K562 (cell line): ENCODE measurements at regions not wholly inside any gene's neighbourhood (a gene's known extent, or its start where the extent isn't known, plus 50 kb on each side); places are given as distances from the start of the nearest gene placed in this dataset.

Source experiments
- ATF1 ChIP-seq, 2 experiments: fragments of 450-650 bp in 1 of 2; IDR thresholded peaks; 2 replicates each; pipeline ENCODE4 v1.6.1; 2016; ENCODE audit warnings: missing compliant biosample characterization in 1 of 2, missing genetic modification characterization in 1 of 2
- CHAMP1 ChIP-seq: fragments of 450-650 bp; IDR thresholded peaks from 2 replicates; pipeline ENCODE4 v1.6.1; 2016; ENCODE audit warnings: mild to moderate bottlenecking
- CTCF ChIP-seq, 3 experiments: IDR thresholded peaks in 2 of 3; conservative IDR thresholded peaks in 1 of 3; 2 replicates each; pipeline ENCODE4 v1.5.1; 2011 to 2012; ENCODE audit warnings: low read length in 3 of 3, mild to moderate bottlenecking in 3 of 3, control low read depth in 2 of 3, improper control_type of control experiment in 1 of 3, inconsistent platforms in 1 of 3, low read depth in 1 of 3, mixed read lengths in 1 of 3, moderate library complexity in 1 of 3; ENCODE audit not compliant: insufficient read depth in 2 of 3
- HMGXB4 ChIP-seq: sonication (generic); formaldehyde crosslinking; IDR thresholded peaks from 2 replicates; pipeline ENCODE4 v1.8.1; 2023; ENCODE audit warnings: mild to moderate bottlenecking, missing genetic modification reagents
- HOXB6 ChIP-seq: fragments of 250-450 bp; sonication (Bioruptor Pico); IDR thresholded peaks from 2 replicates; pipeline ENCODE4 v1.5.1; 2022; ENCODE audit warnings: mild to moderate bottlenecking, borderline replicate concordance
- NFE2 ChIP-seq: IDR thresholded peaks from 2 replicates; pipeline ENCODE4 v1.6.1; 2014; ENCODE audit warnings: antibody characterized with exemption, low read depth
- NFIC ChIP-seq: fragments of 450-650 bp; IDR thresholded peaks from 2 replicates; pipeline ENCODE4 v1.6.1; 2017; ENCODE audit warnings: mild to moderate bottlenecking, inconsistent platforms
- WHSC1 ChIP-seq: IDR thresholded peaks from one replicate; pipeline ENCODE4 v1.6.1; 2012; ENCODE audit warnings: low read length, control low read depth, inconsistent platforms
- ZBTB11 ChIP-seq, 3 experiments: fragments of 200-800 bp in 1 of 3; fragments of 250-450 bp in 1 of 3; fragments of 450-650 bp in 1 of 3; sonication (Bioruptor Pico) in 1 of 3; sonication (Bioruptor generic) in 1 of 3; formaldehyde crosslinking in 1 of 3; IDR thresholded peaks; 2 replicates each; pipeline versions ENCODE4 v1.6.1 to v1.8.0; 2016 to 2022; ENCODE audit warnings: mild to moderate bottlenecking in 2 of 3, missing genetic modification characterization in 2 of 3, missing compliant biosample characterization in 1 of 3, moderate library complexity in 1 of 3
- ZNF316 ChIP-seq: fragments of 450-650 bp; IDR thresholded peaks from 2 replicates; pipeline ENCODE4 v1.6.1; 2016
- ZNF592 ChIP-seq: fragments of 450-650 bp; IDR thresholded peaks from 2 replicates; pipeline ENCODE4 v1.6.1; 2017; ENCODE audit warnings: antibody characterized with exemption, mild to moderate bottlenecking
- ZNF764 ChIP-seq: fragments of 250-450 bp; sonication (Bioruptor Pico); IDR thresholded peaks from 2 replicates; pipeline ENCODE4 v1.4.0; 2020; ENCODE audit warnings: low read depth, mild to moderate bottlenecking, moderate library complexity

- TF ChIP-seq ZBTB11 (CRISPR knock-in tag; IDR thresholded peaks at IDR 0.05): no peak
- peak; percentile 80 for TF ChIP-seq ZNF316
- TF ChIP-seq ZNF592: peak; percentile 67; the same call in 1 of the 2 replicates
- 0 out of 2 replicates have a peak, but pooled peaks have one; percentile 45 for TF ChIP-seq CHAMP1
- peak; percentile 80 for TF ChIP-seq NFE2
- no peak for TF ChIP-seq ZNF764 (CRISPR knock-in tag)
- peak; percentile 60 to 62 (median 60) for TF ChIP-seq CTCF (IDR thresholded peaks at IDR 0.05 in 2 of 3, conservative IDR thresholded peaks at IDR 0.05 in 1 of 3; ENCODE audit: insufficient read depth in 2 of 3, low read depth in 1 of 3, low read length in 3 of 3)
- peak; percentile 81 for TF ChIP-seq NFIC
- no peak for TF ChIP-seq ATF1 (CRISPR knock-in tag; IDR thresholded peaks at IDR 0.05)
- TF ChIP-seq ATF1 (tag; IDR thresholded peaks at IDR 0.05): no peak
- 0 out of 2 replicates have a peak, but pooled peaks have one; percentile 45 for TF ChIP-seq HMGXB4 (CRISPR knock-in tag)
- no peak for TF ChIP-seq HOXB6 (CRISPR knock-in tag)
- no peak for TF ChIP-seq WHSC1
Measured at GRCh38 chr2:167844714-167845530, 402.5 kb downstream of the STK39 start (continued).
